ENCODE measurements at regions not wholly inside any gene's neighbourhood (a gene's known extent, or its start where the extent isn't known, plus 50 kb on each side); places are given as distances from the start of the nearest gene placed in this dataset.

DNA sequence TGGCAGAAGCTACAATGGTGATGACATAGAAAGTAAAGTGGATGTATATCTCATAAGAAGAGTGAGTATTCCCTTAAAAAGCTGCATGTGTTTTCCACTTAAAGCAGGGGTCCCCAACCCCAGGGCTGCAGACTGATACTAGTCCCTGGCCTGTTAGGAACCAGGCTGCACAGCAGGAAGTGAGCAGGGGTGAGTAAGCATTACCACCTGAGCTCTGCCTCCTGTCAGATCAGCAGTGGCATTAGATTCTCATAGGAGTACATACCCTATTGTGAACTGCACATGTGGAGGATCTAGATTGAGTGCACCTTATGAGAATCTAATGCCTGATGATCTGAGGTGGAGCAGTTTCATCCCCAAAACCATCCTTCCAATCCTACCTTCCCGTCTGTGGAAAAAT is 126.1 kb upstream of the CMC1 start:
- Histone ChIP-seq H3K9me3 (ENCODE audit: insufficient read depth, low read depth) (no peaks in the 10 kb centered on the region), H3K4me3 (no peak overlapping the region), H3K4me1 (replicated peaks; ENCODE audit: insufficient read depth) (no peaks in the 10 kb centered on the region), H4K20me1 (ENCODE audit: insufficient read depth) (no peaks in the 10 kb centered on the region), H3K9me2 (ENCODE audit: insufficient read depth) (no peaks in the 10 kb centered on the region), H2AFZ (no peak overlapping the region), H3K27me3 (ENCODE audit: insufficient read depth, low read depth) (no peaks in the 10 kb centered on the region), H3K4me2 (no peak overlapping the region), H3K79me2 (ENCODE audit: low read depth) (no peaks in the 10 kb centered on the region), H3K27ac (no peak overlapping the region), H3K36me3 (ENCODE audit: low read depth) (no peaks in the 10 kb centered on the region), H3F3A (ENCODE audit: insufficient read depth, low read depth) (no peaks in the 10 kb centered on the region)
- BruUV-seq (replicated peaks), result no TSS peak
- ChIA-PET CTCF (no interaction called here), POLR2A (ENCODE audit: unreplicated experiment) (no interaction called here)
- DNase-seq, result no peak
- TF ChIP-seq, protein P1, sequence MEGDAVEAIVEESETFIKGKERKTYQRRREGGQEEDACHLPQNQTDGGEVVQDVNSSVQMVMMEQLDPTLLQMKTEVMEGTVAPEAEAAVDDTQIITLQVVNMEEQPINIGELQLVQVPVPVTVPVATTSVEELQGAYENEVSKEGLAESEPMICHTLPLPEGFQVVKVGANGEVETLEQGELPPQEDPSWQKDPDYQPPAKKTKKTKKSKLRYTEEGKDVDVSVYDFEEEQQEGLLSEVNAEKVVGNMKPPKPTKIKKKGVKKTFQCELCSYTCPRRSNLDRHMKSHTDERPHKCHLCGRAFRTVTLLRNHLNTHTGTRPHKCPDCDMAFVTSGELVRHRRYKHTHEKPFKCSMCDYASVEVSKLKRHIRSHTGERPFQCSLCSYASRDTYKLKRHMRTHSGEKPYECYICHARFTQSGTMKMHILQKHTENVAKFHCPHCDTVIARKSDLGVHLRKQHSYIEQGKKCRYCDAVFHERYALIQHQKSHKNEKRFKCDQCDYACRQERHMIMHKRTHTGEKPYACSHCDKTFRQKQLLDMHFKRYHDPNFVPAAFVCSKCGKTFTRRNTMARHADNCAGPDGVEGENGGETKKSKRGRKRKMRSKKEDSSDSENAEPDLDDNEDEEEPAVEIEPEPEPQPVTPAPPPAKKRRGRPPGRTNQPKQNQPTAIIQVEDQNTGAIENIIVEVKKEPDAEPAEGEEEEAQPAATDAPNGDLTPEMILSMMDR (conservative IDR thresholded peaks at IDR 0.05), result no peak
- no peak for TF ChIP-seq EZH2 (IDR thresholded peaks at IDR 0.05; ENCODE audit: low read depth)
- intact Hi-C loops (cut with micrococcal nuclease; ENCODE audit: unreplicated experiment), result no loop called here

DNA sequence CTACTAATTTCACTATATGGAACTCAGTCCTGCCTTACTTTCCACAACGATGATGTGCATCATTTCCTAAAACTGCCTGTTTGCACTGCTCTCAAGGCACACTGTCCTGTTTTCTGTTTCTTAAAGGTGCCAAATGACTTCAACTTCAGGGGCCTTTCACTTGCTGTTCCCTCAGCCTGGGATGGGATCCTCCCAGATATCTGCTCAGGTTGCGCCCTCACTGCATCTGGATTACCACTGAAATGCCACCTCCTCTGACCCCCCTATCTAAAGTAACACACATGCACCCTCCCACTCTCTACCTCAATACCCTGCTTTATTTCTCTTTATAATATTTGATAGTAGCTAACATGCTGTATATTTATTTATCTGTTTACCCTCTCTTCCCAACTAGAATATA is 123.8 kb upstream of the CMC1 start:
- H3K36me3 ChIP-seq (ENCODE audit: low read depth), result no peaks in the 10 kb centered on the region
- H2AFZ ChIP-seq, result no peak overlapping the region
- ChIA-PET POLR2A (ENCODE audit: unreplicated experiment) (no interaction called here), CTCF (no interaction called here)
- no peaks in the 10 kb centered on the region for H3K9me3 ChIP-seq (ENCODE audit: insufficient read depth, low read depth)
- H3K79me2 ChIP-seq (ENCODE audit: low read depth), result no peaks in the 10 kb centered on the region
- TF ChIP-seq EZH2 (IDR thresholded peaks at IDR 0.05; ENCODE audit: low read depth), result no peak
- TF ChIP-seq, protein P1 (conservative IDR thresholded peaks at IDR 0.05), result no peak
- no peaks in the 10 kb centered on the region for H3F3A ChIP-seq (ENCODE audit: insufficient read depth, low read depth)
- DNase-seq, result no peak
- no TSS peak for BruUV-seq (replicated peaks)
- H3K4me2 ChIP-seq, result no peak overlapping the region
- H3K4me3 ChIP-seq, result no peak overlapping the region
- no peaks in the 10 kb centered on the region for H3K27me3 ChIP-seq (ENCODE audit: insufficient read depth, low read depth)
- intact Hi-C loops (cut with micrococcal nuclease; ENCODE audit: unreplicated experiment), result no loop called here
- H4K20me1 ChIP-seq (ENCODE audit: insufficient read depth), result no peaks in the 10 kb centered on the region
- no peaks in the 10 kb centered on the region; the same call in 1 of the 2 replicates for H3K4me1 ChIP-seq (replicated peaks; ENCODE audit: insufficient read depth)
- no peaks in the 10 kb centered on the region; the same call in 1 of the 2 replicates for H3K9me2 ChIP-seq (ENCODE audit: insufficient read depth)
- H3K27ac ChIP-seq, result no peak overlapping the region

DNA sequence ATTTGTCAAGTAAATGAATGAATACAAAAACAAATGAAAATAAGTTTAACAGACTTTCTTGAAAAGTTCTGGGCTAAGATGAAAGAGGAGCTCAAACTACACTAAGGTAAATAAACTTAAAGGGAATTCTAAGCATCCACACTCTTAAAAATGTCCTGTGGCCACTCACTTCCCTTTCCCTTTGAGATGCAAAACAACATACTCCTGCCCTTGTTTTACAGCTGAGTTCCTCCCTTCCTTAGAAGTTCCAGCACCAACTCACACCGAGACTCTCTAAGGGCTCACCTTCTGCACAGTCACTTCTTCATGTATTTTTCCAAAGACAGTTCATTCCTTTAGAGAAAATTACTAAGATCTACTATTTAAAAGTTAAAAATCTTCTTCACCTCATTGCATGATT is 123.3 kb upstream of the CMC1 start:
- TF ChIP-seq, protein P1 (conservative IDR thresholded peaks at IDR 0.05), result no peak
- TF ChIP-seq EZH2 (IDR thresholded peaks at IDR 0.05; ENCODE audit: low read depth), result no peak
- no peak overlapping the region for H3K27ac ChIP-seq

More for the DNA sequence above, 123.3 kb upstream of the CMC1 start:
- no TSS peak for BruUV-seq (replicated peaks)
- intact Hi-C loops (cut with micrococcal nuclease; ENCODE audit: unreplicated experiment), result no loop called here
- no peaks in the 10 kb centered on the region for H3K36me3 ChIP-seq (ENCODE audit: low read depth)
- H2AFZ ChIP-seq, result no peak overlapping the region
- H3K4me2 ChIP-seq, result no peak overlapping the region
- no peaks in the 10 kb centered on the region for H3F3A ChIP-seq (ENCODE audit: insufficient read depth, low read depth)
- ChIA-PET POLR2A (ENCODE audit: unreplicated experiment) (no interaction called here), CTCF (no interaction called here)
- H3K27me3 ChIP-seq (ENCODE audit: insufficient read depth, low read depth), result no peaks in the 10 kb centered on the region
- H3K4me3 ChIP-seq, result no peak overlapping the region
- H3K79me2 ChIP-seq (ENCODE audit: low read depth), result no peaks in the 10 kb centered on the region
- no peak for DNase-seq
- no peaks in the 10 kb centered on the region; the same call in 1 of the 2 replicates for H3K9me2 ChIP-seq (ENCODE audit: insufficient read depth)
- H3K9me3 ChIP-seq (ENCODE audit: insufficient read depth, low read depth), result no peaks in the 10 kb centered on the region
- H4K20me1 ChIP-seq (ENCODE audit: insufficient read depth), result no peaks in the 10 kb centered on the region
- no peaks in the 10 kb centered on the region; the same call in 1 of the 2 replicates for H3K4me1 ChIP-seq (replicated peaks; ENCODE audit: insufficient read depth)
